Gastrocnemius medialis (tissue), 4 donors: ENCODE measurements at regions not wholly inside any gene's neighbourhood (a gene's known extent, or its start where the extent isn't known, plus 50 kb on each side); places are given as distances from the start of the nearest gene placed in this dataset.
"Not testable (repeated sequence)": the region's sequence is repeated elsewhere in the genome, so short reads cannot be mapped to it uniquely, and the experiment has no call there.

ENCODE experiments used
- ATAC-seq, 2 donors: fragments of 150-250 bp; one replicate each; pipeline ENCODE4 v1.9.1; 2016
- DNase-seq, 2 donors: peaks; one replicate each; pipeline ENCODE4 v3.0.0-alpha.2; 2019
- H3K27ac ChIP-seq, 4 donors: fragments of 200-600 bp; sonication (generic); 1 replicate in 1 of 4; 2 replicates in 3 of 4; pipeline ENCODE4 v1.5.1; 2016 to 2018; ENCODE audit warnings: mild to moderate bottlenecking in 2 of 4, moderate library complexity in 1 of 4
- H3K27me3 ChIP-seq, 3 donors: fragments of 200-600 bp; sonication (generic) in 2 of 3; 1 replicate in 1 of 3; 2 replicates in 2 of 3; pipeline versions ENCODE4 v1.5.1 to v1.6.0; 2016 to 2019; ENCODE audit warnings: mild to moderate bottlenecking in 1 of 3, moderate library complexity in 1 of 3
- H3K36me3 ChIP-seq, 2 donors: fragments of 200-600 bp; sonication (generic) in 1 of 2; one replicate each; pipeline ENCODE4 v1.5.1; 2017 to 2018
- H3K4me1 ChIP-seq, 2 donors: fragments of 200-600 bp; sonication (generic) in 1 of 2; one replicate each; pipeline ENCODE4 v1.5.1; 2016 to 2017; ENCODE audit warnings: mild to moderate bottlenecking in 2 of 2
- H3K4me3 ChIP-seq, 4 donors: fragments of 200-600 bp; sonication (generic) in 3 of 4; 1 replicate in 1 of 4; 2 replicates in 3 of 4; pipeline ENCODE4 v1.5.1; 2016 to 2019; ENCODE audit warnings: mild to moderate bottlenecking in 2 of 4
- H3K9me3 ChIP-seq, 3 donors: fragments of 200-600 bp; sonication (generic) in 2 of 3; 1 replicate in 1 of 3; 2 replicates in 2 of 3; pipeline ENCODE4 v1.5.1; 2016 to 2019
- in situ Hi-C, 4 donors: fragments of 200-750 bp; cut with MboI; loops; one replicate each; pipeline versions ENCODE4 v1.15.0 to v1.8.0; 2017; ENCODE audit warnings: low sequenced_read_pairs in 4 of 4
- intact Hi-C: fragments of 100-400 bp; cut with DNase I; formaldehyde crosslinking; loops from one replicate; pipeline ENCODE4 v1.15.1; 2023; ENCODE audit warnings: low total_unique reads

GRCh38 chr1:161454865-161455707, 50.2 kb upstream of the FCGR2A start:
- H3K27me3 ChIP-seq, result peaks cover 3 to 14% (median 4%) of the 10 kb centered on the region in 3 donors
- H3K27ac ChIP-seq, H3K4me1 ChIP-seq, ATAC-seq, H3K4me3 ChIP-seq, DNase-seq, H3K36me3 ChIP-seq, H3K9me3 ChIP-seq, intact Hi-C loops, in situ Hi-C loops: not testable (repeated sequence)

GRCh38 chr1:161453950-161454864, 51.0 kb upstream of the FCGR2A start:
- H3K27ac ChIP-seq, intact Hi-C loops, H3K4me1 ChIP-seq, H3K4me3 ChIP-seq, H3K36me3 ChIP-seq, in situ Hi-C loops, H3K9me3 ChIP-seq: not testable (repeated sequence)
- H3K27me3 ChIP-seq, result peaks cover 3 to 11% (median 4%) of the 10 kb centered on the region in 3 donors
- ATAC-seq, result peak; percentile 41 to 55
- DNase-seq, result peak in 1 of 2 donors; percentile 16

- H3K9me3 ChIP-seq, intact Hi-C loops, H3K4me3 ChIP-seq, DNase-seq, H3K27me3 ChIP-seq, H3K27ac ChIP-seq, H3K4me1 ChIP-seq, in situ Hi-C loops, H3K36me3 ChIP-seq: not testable (repeated sequence)
- ATAC-seq, result peak in 1 of 2 donors; percentile 19
Observed at GRCh38 chr1:161451698-161452348, 53.4 kb upstream of the FCGR2A start.

GRCh38 chr1:161447760-161448332, 57.4 kb upstream of the FCGR2A start:
- H3K27ac ChIP-seq, H3K27me3 ChIP-seq, DNase-seq, in situ Hi-C loops, intact Hi-C loops, H3K9me3 ChIP-seq, ATAC-seq, H3K4me3 ChIP-seq, H3K36me3 ChIP-seq, H3K4me1 ChIP-seq: not testable (repeated sequence)

- H3K27ac ChIP-seq, DNase-seq, H3K4me1 ChIP-seq, ATAC-seq, intact Hi-C loops, H3K9me3 ChIP-seq, H3K27me3 ChIP-seq, H3K36me3 ChIP-seq, H3K4me3 ChIP-seq, in situ Hi-C loops: not testable (repeated sequence)
Observed at GRCh38 chr1:161447040-161447759, 58.1 kb upstream of the FCGR2A start.

- not testable (repeated sequence) for H3K4me1 ChIP-seq
Observed at GRCh38 chr1:161444725-161445124, 60.5 kb upstream of the FCGR2A start.

GRCh38 chr1:161444255-161444654, 61.0 kb upstream of the FCGR2A start:
- in situ Hi-C loops, H3K27ac ChIP-seq, H3K4me3 ChIP-seq, DNase-seq, H3K9me3 ChIP-seq, ATAC-seq, intact Hi-C loops, H3K36me3 ChIP-seq, H3K4me1 ChIP-seq: not testable (repeated sequence)
- H3K27me3 ChIP-seq, result peaks cover 7 to 15% (median 10%) of the 10 kb centered on the region in 3 donors

More at GRCh38 chr1:161444725-161445124, 60.5 kb upstream of the FCGR2A start:
- DNase-seq (peak in 1 of 2 donors; percentile 10), ATAC-seq (peak in 1 of 2 donors; percentile 45)
- H3K36me3 ChIP-seq, H3K9me3 ChIP-seq, intact Hi-C loops, H3K27ac ChIP-seq, H3K4me3 ChIP-seq, in situ Hi-C loops: not testable (repeated sequence)
- peaks cover 2 to 10% (median 6%) of the 10 kb centered on the region in 3 donors for H3K27me3 ChIP-seq
